H1 (cell line): ENCODE measurements at regions not wholly inside any gene's neighbourhood (a gene's known extent, or its start where the extent isn't known, plus 50 kb on each side); places are given as distances from the start of the nearest gene placed in this dataset.

Experiments
- BRCA1 ChIP-seq: IDR thresholded peaks from 2 replicates; pipeline ENCODE4 v1.6.1; 2012; ENCODE audit warnings: low read depth, low read length, improper control_type of control experiment
- CEBPB ChIP-seq: IDR thresholded peaks from 2 replicates; pipeline ENCODE4 v1.6.1; 2012; ENCODE audit warnings: low read depth, low read length
- CHD2 ChIP-seq: IDR thresholded peaks from 2 replicates; pipeline ENCODE4 v1.6.1; 2012; ENCODE audit warnings: low read length, improper control_type of control experiment
- EGR1 ChIP-seq: IDR thresholded peaks from 2 replicates; pipeline ENCODE4 v1.6.1; 2011; ENCODE audit warnings: low read depth, low read length, borderline replicate concordance
- FOSL1 ChIP-seq: IDR thresholded peaks from 2 replicates; pipeline ENCODE4 v1.6.1; 2011; ENCODE audit warnings: mild to moderate bottlenecking, low read depth, low read length, moderate library complexity; ENCODE audit not compliant: insufficient read depth
- GABPA ChIP-seq: IDR thresholded peaks from 2 replicates; pipeline ENCODE4 v1.6.1; 2011; ENCODE audit warnings: mild to moderate bottlenecking, low read length, moderate library complexity, borderline replicate concordance; ENCODE audit not compliant: insufficient read depth
- KDM4A ChIP-seq: IDR thresholded peaks from one replicate; pipeline ENCODE4 v1.7.1; 2012; ENCODE audit warnings: low read depth, mild to moderate bottlenecking, moderate library complexity, low read length, inconsistent platforms; ENCODE audit not compliant: severe bottlenecking
- RAD21 ChIP-seq, 2 experiments: IDR thresholded peaks in 1 of 2; conservative IDR thresholded peaks in 1 of 2; 2 replicates each; pipeline ENCODE4 v1.6.1; 2011; ENCODE audit warnings: low read depth in 2 of 2, low read length in 2 of 2, improper control_type of control experiment in 1 of 2, inconsistent platforms in 1 of 2, mild to moderate bottlenecking in 1 of 2, moderate library complexity in 1 of 2
- RBBP5 ChIP-seq: IDR thresholded peaks from 2 replicates; pipeline ENCODE4 v1.7.1; 2012; ENCODE audit warnings: low read depth, mild to moderate bottlenecking, inconsistent platforms, low read length, moderate library complexity, borderline replicate concordance
- SIX5 ChIP-seq: IDR thresholded peaks from 2 replicates; pipeline ENCODE4 v1.6.1; 2011; ENCODE audit warnings: mild to moderate bottlenecking, low read depth, low read length
- SP1 ChIP-seq: IDR thresholded peaks from 2 replicates; pipeline ENCODE4 v1.6.1; 2011; ENCODE audit warnings: low read depth, low read length
- SRF ChIP-seq: IDR thresholded peaks from 2 replicates; pipeline ENCODE4 v1.6.1; 2011; ENCODE audit warnings: mild to moderate bottlenecking, low read depth, low read length, moderate library complexity
- TF ChIP-seq, protein P1 (sequence below): fragments of 300-600 bp; sonication (generic); IDR thresholded peaks from 2 replicates; pipeline ENCODE4 v1.7.1; 2012; ENCODE audit warnings: low read length, moderate library complexity, mild to moderate bottlenecking, inconsistent platforms; ENCODE audit not compliant: insufficient replicate concordance

DNA sequence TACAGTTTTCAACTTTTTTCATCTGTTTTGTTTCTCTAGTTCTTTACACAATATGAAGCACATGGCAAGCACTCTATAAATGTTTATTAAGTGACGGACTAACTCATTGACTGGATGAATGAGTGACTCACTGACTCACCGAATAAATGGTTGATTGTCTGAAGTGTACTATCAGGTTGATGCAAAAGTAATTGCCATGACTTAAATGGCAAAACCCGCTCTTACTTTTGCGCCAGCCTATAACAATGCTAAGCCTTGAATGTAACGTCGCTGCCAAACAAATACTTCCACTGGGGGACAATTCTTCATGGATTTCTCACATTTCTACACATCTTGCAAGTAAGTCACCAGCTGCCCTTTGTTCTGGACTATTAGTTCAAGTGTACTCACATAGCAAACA is 109.0 kb upstream of the KCTD3 start (continued):
- TF ChIP-seq, protein P1, sequence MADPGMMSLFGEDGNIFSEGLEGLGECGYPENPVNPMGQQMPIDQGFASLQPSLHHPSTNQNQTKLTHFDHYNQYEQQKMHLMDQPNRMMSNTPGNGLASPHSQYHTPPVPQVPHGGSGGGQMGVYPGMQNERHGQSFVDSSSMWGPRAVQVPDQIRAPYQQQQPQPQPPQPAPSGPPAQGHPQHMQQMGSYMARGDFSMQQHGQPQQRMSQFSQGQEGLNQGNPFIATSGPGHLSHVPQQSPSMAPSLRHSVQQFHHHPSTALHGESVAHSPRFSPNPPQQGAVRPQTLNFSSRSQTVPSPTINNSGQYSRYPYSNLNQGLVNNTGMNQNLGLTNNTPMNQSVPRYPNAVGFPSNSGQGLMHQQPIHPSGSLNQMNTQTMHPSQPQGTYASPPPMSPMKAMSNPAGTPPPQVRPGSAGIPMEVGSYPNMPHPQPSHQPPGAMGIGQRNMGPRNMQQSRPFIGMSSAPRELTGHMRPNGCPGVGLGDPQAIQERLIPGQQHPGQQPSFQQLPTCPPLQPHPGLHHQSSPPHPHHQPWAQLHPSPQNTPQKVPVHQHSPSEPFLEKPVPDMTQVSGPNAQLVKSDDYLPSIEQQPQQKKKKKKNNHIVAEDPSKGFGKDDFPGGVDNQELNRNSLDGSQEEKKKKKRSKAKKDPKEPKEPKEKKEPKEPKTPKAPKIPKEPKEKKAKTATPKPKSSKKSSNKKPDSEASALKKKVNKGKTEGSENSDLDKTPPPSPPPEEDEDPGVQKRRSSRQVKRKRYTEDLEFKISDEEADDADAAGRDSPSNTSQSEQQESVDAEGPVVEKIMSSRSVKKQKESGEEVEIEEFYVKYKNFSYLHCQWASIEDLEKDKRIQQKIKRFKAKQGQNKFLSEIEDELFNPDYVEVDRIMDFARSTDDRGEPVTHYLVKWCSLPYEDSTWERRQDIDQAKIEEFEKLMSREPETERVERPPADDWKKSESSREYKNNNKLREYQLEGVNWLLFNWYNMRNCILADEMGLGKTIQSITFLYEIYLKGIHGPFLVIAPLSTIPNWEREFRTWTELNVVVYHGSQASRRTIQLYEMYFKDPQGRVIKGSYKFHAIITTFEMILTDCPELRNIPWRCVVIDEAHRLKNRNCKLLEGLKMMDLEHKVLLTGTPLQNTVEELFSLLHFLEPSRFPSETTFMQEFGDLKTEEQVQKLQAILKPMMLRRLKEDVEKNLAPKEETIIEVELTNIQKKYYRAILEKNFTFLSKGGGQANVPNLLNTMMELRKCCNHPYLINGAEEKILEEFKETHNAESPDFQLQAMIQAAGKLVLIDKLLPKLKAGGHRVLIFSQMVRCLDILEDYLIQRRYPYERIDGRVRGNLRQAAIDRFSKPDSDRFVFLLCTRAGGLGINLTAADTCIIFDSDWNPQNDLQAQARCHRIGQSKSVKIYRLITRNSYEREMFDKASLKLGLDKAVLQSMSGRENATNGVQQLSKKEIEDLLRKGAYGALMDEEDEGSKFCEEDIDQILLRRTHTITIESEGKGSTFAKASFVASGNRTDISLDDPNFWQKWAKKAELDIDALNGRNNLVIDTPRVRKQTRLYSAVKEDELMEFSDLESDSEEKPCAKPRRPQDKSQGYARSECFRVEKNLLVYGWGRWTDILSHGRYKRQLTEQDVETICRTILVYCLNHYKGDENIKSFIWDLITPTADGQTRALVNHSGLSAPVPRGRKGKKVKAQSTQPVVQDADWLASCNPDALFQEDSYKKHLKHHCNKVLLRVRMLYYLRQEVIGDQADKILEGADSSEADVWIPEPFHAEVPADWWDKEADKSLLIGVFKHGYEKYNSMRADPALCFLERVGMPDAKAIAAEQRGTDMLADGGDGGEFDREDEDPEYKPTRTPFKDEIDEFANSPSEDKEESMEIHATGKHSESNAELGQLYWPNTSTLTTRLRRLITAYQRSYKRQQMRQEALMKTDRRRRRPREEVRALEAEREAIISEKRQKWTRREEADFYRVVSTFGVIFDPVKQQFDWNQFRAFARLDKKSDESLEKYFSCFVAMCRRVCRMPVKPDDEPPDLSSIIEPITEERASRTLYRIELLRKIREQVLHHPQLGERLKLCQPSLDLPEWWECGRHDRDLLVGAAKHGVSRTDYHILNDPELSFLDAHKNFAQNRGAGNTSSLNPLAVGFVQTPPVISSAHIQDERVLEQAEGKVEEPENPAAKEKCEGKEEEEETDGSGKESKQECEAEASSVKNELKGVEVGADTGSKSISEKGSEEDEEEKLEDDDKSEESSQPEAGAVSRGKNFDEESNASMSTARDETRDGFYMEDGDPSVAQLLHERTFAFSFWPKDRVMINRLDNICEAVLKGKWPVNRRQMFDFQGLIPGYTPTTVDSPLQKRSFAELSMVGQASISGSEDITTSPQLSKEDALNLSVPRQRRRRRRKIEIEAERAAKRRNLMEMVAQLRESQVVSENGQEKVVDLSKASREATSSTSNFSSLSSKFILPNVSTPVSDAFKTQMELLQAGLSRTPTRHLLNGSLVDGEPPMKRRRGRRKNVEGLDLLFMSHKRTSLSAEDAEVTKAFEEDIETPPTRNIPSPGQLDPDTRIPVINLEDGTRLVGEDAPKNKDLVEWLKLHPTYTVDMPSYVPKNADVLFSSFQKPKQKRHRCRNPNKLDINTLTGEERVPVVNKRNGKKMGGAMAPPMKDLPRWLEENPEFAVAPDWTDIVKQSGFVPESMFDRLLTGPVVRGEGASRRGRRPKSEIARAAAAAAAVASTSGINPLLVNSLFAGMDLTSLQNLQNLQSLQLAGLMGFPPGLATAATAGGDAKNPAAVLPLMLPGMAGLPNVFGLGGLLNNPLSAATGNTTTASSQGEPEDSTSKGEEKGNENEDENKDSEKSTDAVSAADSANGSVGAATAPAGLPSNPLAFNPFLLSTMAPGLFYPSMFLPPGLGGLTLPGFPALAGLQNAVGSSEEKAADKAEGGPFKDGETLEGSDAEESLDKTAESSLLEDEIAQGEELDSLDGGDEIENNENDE: no peak
- TF ChIP-seq FOSL1 (no peak), CEBPB (no peak), SIX5 (no peak), KDM4A (no peak), EGR1 (no peak), GABPA (no peak), RAD21 (IDR thresholded peaks at IDR 0.05 in 1 of 2, conservative IDR thresholded peaks at IDR 0.05 in 1 of 2; ENCODE audit: low read depth in 2 of 2, low read length in 2 of 2) (no peak), CHD2 (no peak), BRCA1 (no peak), RBBP5 (no peak), SRF (no peak), SP1 (no peak)
